ENCODE measurements at regions not wholly inside any gene's neighbourhood (a gene's known extent, or its start where the extent isn't known, plus 50 kb on each side); places are given as distances from the start of the nearest gene placed in this dataset.
"Not testable (repeated sequence)": the region's sequence is repeated elsewhere in the genome, so short reads cannot be mapped to it uniquely, and the experiment has no call there.

DNA sequence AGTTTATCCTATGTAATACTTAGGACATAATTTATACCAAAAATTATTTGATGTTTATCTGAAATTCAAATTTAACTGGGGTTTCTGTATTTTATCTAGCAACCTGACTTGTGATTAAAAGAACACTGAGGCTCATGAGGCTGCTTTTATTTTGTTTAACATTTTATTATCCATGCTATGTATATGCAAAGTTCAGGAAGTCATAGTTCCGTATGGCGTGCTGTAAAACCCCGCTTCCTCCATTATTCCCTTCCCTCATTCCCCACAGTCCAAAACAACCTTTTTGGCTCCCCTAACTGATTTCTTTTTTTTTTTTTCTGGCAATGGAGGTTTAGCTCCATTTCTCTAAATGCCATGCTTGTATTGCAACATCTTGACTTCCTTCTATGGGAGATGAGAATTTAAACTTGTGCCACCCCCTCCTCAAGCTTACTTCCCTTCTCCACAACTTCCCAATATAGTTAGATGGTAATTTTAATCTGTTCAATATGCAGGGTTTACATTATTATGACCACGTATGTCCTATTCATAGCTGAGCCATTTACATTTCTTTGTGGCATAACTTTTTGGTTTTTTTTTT, 138.0 kb upstream of the DNAH14 start:
- DNase-seq = no peak

DNA sequence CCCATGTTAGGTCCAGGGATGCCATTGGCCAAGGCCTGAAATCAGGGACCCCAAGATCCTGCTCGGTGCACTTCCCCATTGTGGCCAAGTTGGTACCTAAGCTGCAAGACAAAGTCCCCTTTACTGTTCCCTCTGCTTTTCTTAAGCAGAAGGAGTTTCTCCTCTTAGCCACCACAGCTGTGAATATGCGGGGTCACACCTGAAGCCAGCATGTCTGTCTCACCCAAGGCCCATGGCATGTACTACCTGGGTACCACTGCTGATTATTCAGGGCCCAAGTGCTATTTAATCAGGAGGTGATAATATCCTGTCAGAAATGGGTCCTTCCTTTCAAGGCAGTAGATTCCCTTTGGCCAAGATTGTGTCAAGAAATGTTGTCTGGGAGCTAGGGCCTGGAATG, 133.9 kb upstream of the DNAH14 start:
- no peak for DNase-seq

DNA sequence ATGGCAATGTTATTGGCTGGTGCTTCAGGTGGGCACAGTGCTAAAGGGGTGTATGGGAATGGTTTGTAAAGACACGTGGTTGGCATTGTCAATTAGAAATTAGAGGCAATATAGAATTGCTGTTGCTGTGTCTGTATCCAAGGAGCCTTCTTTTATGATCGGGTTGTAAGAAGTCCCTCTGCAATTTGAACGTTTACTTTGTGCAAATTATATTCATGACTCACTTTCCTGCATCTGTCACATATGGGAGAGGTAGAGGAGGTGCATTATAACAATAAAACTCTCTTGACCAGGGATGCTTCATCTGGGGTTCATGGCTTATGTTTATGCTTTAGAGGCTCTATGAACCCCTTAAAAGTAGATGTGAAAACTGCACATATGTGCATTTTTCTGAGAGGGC, 130.4 kb upstream of the DNAH14 start:
- no peak for DNase-seq

DNA sequence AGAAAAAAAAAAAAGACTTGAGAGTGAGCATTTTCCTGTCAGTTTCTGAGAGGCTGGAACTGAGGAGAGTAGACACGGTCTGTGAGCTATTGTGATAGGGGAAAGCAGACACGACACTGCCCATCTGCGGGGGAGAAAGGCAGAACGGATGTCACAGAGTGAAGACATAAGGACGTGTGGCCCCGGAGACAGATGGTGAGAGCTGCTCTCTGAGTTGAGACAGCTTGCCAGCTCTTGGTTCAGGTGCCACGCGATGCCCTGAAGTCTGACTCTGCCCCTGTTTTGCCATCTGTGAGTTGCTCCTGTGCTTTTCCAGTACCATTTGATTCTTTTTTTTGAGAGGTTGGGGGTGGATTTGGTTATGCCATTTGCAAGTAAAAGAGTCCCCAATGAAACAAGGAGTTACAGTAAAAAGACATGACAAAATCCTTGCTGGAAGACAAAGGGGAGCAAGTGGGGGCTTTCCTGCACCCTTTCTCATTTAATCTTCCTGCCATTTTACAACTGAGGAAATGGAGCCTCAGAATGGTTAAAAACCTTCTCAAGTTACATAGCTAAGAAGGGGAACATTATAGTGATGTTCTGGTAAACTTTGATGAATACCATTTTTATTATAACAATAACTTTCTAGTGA, 128.9 kb upstream of the DNAH14 start:
- DNase-seq = no peak

DNA sequence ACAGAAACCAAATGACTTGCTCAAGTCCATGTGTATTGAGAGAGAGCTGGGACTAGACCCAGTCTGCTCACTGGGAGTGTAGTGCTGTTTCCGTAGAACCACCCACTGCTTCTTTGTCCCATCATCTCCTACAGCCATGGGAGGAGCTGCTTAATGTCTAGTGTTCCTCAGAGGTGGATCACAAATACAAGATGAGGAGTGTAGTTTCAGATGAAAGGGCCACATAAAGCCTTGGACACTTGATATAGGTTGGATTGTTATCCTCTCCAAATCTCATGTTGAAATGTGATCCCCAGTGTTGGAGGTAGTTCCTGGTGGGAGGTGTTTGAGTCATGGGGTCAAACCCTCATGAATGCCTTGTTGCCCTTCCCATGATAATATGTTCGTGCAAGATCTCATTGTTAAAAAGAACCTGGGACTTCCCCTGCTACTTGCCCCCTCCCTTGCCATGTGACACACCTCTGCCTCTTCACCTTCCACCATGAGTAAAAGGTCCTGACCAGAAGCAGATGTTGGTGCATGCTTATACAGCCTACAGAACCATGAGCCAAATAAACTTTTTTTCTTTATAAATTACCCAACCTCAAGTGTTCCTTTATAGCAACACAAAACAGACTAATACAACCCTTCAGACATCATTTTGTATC, 127.5 kb upstream of the DNAH14 start:
- DNase-seq = no peak

DNA sequence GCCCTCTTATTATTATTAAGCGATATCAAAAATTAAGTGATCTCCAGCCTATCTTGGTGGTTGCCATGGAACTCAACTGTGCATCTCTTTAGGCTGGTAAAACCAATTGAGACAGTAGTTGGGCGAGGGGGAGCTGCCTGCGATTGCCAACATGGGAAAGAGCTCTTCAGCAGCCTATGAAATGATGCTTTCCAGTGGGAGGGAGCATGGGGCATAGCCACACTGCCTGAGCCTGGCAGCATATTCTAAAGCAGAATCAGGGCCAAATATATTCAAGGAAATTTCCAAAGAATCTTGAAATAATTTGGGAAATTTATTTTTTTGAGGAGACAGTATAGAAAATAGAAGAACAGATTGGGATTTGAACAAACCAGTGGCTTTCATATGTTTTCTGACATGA, 126.9 kb upstream of the DNAH14 start:
- no peak for DNase-seq

DNA sequence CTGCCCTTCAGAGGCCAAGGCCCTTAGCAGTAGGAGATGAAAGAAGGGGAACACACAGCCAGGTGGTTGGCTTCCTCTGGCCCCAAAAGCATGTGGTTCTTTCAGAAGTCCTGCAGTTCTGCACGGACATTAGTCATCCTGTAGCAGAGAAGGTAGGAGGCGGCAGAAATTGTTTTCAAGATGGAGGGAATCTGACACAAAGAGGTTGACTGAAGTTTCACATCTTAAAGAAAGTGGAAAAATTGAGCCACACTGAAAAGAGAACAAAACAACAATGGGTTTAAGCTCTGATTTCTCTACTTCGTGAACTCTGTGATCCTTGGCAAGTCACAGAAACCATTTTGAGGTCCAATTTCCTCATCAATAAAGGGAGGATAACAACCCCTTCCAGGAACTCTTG, 125.3 kb upstream of the DNAH14 start:
- no peak for DNase-seq

DNA sequence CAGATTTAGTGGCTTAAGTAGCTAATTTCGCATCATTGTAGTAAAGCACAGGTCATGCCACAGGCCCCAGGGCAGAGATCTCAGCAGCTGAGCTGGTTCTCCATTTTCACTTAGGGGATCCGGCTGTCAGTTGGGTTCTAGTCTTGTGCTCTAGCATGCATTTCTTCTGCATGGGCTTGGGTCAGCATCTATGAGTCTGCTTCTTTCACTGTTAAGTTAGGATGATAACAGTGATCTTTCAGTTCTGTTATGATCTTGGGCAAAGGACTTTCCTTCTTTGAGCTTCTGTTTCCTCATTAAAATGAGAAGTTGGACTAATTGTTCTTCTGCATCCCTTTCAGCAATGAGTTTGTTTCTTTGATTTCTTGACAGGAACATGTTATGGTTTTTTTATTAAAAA, 123.6 kb upstream of the DNAH14 start:
- no peak for DNase-seq

DNA sequence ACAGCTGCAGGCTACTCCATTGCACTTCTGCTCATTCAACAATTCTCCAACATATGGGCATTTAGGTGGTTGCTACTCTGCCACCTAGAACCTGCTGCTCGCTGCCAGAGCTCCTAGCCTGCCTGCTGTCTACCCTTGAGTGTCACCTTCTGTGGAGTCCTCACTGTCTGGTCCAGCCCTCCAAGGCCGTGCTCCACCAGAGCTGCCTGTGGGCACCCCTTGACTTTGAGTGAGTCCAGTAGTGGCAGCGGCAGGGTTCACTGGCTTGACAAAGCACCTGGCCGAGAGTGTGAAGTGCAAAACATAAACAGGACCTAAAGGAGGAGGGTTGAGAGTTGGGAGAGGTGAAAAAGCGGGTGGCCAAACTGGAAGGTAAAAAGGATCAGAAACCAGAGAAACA, 120.3 kb upstream of the DNAH14 start:
- DNase-seq = no peak

DNA sequence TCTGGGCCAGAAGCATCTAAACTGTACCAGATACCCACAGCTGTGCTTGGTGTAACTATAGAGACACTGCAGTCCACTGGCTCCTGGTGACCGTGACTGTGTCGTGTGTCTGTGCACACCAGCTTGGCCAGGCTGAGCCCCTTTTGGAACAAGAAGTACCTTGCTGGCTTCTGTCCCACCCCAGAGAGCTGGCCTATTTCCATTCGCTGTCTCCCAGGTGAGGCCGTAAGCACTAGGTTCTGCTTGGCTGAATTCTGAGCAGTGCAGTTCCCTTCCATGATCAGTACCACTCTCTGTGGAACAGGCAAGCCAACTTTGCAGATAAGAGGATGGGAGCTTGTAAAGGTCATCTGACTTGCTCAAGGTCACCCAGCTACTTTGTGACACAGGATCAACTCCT, 119.9 kb upstream of the DNAH14 start:
- DNase-seq = peak; percentile 68

DNA sequence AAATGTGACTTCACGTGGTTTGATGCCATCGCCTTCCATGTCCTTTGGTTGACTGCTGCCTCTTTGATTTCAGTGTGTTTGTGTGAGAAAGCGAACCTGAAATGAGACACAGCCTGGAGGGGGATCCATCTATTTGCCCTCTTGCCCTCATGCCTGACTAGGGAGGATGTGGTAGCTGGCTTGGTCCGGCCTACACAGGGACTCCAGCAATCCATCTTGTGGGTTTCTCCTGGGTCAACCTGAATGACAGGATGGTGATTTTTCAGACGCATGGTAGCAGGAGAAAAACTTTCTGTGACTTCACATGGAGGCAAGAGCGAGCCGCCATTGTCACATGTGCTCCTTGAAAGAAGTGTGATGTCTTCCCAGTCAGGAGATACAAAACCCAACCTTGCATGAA, 117.9 kb upstream of the DNAH14 start:
- no peak for DNase-seq

DNA sequence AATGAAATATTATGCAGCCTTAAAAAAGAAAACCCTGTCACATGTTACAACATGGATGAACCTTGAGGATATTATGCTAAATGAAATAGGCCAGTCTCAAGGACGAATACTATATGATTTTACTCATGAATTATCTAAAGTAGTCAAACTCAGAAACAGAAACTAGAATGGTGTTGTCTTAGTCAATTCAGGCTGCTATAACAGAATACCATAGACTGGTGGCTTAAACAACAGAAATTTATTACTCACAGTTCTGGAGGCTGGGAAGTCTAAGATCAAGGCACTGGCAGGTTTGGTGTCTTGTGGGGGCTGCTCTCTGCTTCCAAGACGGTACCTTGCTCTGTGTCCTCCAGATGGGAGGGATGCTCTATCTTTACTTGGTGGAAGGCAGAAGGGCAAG, 113.8 kb upstream of the DNAH14 start:
- no peak for DNase-seq

DNA sequence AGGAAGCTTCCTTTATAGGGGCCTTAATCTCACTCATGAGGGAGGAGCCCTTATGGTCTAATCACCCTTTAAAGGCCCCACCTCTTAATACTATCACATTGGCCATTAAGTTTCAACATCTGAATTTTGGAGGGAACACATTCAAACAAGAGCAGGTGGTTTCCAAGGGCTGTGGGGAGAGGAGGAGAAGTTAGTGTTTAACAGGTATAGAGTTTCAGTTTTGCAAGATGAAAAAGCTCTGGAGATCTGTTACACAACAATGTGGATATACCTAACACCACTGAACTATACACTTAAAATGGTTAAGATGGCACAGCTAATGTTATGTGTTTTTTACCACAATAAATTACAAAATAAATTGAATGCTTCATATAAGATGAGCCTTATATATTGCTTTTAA, 113.4 kb upstream of the DNAH14 start:
- no peak for DNase-seq

DNA sequence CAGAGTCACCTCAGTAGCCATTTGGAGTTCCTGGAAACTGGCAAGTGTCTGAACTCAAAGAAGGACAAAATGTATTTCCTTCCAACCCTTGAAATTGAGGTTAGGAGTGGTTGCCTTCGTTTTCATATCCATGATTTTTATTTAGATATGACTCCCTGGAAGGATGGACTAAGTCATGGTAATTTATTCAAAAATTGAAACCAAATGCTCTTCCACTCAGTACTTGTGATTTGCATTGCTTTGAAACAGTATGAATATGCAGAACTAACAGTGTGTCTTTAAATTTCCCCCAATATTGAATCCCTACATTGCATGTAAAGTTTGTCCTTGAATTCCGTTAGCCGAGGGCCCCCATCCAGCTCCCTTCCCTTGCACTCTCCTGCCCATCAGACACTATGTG, 112.1 kb upstream of the DNAH14 start:
- no peak for DNase-seq

DNA sequence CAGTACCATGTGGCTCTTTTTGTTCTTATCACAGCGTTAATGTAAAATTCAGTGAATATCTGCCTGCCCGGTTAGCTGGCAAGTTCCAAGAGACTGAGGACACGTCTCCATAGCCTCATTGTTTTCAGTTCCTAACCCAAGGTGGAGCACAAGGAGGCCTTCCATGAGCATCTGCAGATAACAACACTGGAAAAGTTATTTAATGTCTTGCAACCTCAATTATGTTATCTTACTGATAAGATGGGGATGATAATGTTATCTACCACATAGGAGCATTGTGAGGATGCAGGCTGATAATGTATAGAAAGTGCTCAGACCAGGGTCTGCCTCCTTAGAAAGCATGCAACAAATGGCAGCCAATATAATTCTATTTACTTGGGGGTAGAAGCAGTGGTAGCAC, 109.6 kb upstream of the DNAH14 start:
- DNase-seq = no peak

DNA sequence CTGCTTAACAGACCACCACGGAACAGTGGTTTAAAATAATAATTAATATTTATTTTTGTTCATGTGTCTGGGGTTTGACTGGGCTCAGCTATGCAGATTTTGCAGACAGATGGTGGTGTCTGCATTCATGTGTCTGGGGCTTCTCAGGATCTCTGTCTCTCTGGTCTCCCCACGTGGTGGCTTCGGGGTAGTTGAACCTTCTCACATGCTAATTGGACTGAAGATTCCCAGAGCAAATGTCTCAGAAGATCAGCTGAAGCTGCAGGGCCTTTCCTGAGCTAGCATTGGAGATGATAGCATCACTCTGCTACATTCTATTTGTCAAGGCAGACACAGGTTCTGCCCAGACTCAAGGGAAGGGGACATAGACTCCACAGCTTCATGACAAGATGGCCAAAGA, 109.1 kb upstream of the DNAH14 start:
- no peak for DNase-seq

DNA sequence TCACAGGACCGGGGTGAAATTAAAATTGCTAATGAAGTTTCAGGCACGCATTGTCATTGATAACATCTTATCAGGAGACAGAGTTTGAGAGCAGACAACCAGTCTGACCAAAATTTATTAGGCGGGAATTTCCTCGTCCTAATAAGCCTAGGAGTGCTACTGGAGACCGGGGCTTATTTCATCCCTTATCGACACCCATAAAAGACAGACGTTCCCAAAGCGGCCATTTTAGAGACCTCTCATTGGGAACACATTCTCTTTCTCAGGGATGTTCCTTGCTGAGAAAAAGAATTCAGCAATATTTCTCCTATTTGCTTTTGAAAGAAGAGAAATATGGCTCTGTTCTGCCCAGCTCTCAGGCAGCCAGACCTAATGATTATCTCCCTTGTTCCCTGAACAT, 107.7 kb upstream of the DNAH14 start:
- DNase-seq = not testable (repeated sequence)

DNA sequence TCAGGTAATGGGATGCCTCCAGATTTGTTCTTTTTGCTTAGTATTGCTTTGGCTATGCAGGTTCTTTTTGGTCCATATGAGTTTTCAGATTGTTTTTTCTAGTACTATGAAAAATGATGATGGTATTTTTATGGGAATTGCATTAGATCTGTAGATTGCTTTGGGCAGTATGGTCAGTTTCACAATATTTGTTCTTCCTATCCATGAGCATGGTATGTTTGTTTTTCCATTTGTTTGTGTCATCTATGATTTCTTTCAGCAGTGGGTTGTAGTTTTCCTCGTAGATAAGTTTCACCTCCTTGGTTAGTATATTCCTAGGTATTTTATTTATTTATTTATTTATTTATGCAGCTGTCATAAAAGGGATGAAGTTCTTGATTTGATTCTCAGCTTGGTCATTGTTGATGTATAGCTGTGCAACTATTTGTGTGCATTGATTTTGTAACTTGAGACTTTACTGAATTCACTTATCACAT, 103.9 kb upstream of the DNAH14 start:
- DNase-seq = no peak

DNA sequence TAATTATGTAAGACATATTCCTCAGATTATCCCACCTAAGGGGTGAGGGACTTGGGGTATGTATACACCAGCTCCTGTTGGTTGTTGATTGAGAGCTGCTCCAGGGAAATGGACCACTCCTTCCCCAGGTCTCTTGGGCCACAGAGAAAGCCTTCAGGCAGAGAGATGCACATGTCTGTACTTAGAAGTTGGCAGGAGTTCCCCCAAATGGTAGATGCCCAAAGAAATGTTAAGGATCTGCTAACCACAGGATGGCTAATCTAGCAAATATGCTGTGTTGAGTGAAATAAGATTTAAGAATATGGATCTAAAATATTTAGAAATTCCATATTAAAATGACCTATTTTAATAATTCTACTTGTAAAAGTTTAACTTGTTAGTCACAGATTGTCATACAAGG, 100.8 kb upstream of the DNAH14 start:
- DNase-seq = no peak

DNA sequence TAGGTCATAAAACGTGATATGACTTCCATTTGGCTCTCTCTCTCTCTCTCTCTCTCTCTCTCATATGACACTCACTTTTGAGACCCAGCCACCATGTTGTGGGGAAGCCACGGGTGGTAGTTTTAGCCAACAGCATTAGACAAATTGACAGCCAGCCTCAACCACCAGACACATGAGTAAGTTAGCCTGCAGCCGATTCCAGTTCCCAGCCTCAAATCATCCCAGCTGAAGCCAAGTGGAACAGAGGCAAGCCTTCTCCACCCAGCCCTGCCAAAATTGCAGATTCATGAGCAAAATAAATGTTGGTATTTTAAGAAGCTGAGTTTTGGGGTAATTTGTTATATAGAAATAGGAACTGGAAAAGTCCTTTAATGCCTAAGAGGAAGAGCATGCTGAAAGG, 98.0 kb upstream of the DNAH14 start:
- no peak for DNase-seq

DNA sequence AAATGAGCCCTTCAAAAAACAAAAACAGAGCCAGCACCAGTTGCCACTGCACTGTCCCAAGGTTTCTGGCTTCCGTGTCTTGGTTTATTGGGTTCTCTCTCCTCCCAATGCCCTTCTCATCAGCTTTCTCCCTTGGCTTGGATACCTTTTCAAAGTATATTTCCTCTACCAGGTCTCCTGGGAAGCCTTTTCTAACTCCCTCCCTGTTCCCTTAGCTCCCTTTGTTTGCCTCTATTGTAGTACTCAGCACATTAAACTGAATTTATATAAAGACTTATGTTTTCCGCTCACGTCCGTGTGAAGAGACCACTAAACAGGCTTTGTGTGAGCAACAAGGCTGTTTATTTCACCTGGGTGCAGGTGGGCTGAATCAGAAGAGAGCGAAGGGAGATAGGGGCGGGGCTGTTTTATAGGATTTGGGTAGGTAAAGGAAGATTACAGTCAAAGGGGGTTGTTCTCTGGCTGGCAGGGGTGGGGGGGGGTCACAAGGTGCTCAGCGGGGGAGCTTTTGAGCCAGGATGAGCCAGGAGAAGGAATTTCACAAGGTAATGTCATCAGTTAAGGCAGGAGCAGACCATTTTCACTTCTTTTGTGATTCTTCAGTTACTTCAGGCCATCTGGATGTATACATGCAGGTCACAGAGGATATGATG, 89.7 kb upstream of the DNAH14 start:
- DNase-seq = not testable (repeated sequence)

DNA sequence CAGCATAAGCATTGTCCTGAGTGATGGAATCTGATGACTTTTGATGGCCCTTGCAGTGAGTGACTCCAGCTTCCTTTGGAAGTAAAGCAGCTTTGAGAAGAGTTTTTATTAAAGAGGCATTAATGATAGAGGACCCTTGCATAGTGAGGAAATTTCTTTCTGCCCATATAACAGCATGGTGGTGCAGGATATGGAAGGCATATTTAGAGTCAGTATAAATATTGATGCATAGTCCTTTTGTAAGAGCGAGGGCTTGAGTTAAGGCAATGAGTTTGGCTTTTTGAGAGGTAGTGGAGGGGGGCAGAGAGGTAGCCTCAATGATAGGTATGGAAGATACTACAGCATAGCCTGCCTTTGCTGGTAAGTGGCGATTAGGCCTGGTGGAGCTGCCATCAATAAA, 87.7 kb upstream of the DNAH14 start:
- DNase-seq = not testable (repeated sequence)

DNA sequence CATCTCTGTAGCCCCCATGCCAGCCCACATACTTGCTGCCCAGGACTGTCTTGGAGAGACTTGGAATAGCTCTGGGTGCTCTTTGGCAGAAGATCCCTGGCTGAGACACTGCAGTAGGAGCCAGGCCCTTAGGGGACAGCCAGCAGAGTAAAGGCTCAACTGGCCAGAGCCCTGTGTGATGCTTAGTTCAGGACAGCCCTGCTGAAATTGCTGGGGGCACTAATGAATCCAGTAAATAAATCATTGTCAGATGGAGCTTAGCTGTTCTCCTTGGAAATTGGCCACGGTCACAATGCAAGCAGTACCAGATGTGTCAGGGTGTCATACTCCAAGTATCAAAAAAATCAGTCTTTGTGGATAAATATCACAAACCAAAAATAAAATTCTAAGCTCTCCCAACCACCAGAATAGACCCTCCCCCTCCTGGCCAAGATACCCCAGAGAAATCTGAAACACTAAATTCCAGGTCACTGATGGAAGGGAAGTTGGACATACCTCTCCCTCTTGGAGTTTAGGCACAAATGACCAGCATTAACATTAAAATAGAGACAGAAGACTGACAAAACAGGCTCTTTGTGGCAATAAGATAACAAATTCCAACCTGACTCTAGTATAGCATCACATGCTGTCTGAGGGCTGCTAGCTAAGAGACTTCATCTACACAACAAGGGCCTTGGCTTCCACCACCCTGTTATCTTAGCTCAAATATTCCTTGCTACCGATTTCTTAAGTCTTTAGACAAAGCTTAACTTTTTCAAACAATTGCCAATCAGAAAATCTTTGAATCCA, 83.2 kb upstream of the DNAH14 start:
- DNase-seq = no peak

All from DMS79 (cell line).